Adrenal gland (tissue), 9 donors: ENCODE measurements at regions not wholly inside any gene's neighbourhood (a gene's known extent, or its start where the extent isn't known, plus 50 kb on each side); places are given as distances from the start of the nearest gene placed in this dataset.

Experiments
- DNase-seq, 7 donors: peaks; one replicate each; pipeline ENCODE4 v3.0.0-alpha.2; 2019 to 2020
- H3K27ac ChIP-seq, 5 donors: fragments of 200-600 bp; sonication (generic) in 4 of 5; 1 replicate in 3 of 5; 2 replicates in 2 of 5; pipeline versions ENCODE4 v1.5.1 to v1.8.0; 2016 to 2020; ENCODE audit warnings: mild to moderate bottlenecking in 1 of 5
- H3K27me3 ChIP-seq: fragments of 200-600 bp; 2 replicates; pipeline ENCODE4 v1.8.0; 2021
- H3K36me3 ChIP-seq, 2 donors: fragments of 200-600 bp; replicated peaks in 1 of 2; 1 replicate in 1 of 2; 2 replicates in 1 of 2; pipeline versions ENCODE4 v1.5.1 to v1.8.0; 2018 to 2022
- H3K4me1 ChIP-seq, 2 donors: fragments of 200-600 bp; replicated peaks in 1 of 2; 1 replicate in 1 of 2; 2 replicates in 1 of 2; pipeline versions ENCODE4 v1.5.1 to v1.8.0; 2018 to 2021
- H3K4me3 ChIP-seq, 4 donors: fragments of 200-600 bp; sonication (generic) in 3 of 4; one replicate each; pipeline ENCODE4 v1.5.1; 2016 to 2018
- H3K9me3 ChIP-seq, 3 donors: fragments of 200-600 bp; sonication (generic) in 1 of 3; replicated peaks in 1 of 3; 1 replicate in 2 of 3; 2 replicates in 1 of 3; pipeline versions ENCODE4 v1.5.1 to v1.8.0; 2016 to 2021
- POLR2A ChIP-seq, 2 donors: fragments of 450-650 bp; IDR thresholded peaks; one replicate each; pipeline ENCODE4 v1.6.1; 2017; ENCODE audit warnings: antibody characterized with exemption in 2 of 2, mild to moderate bottlenecking in 2 of 2, moderate library complexity in 1 of 2
- WGBS, 4 donors: extraction: QIAGEN DNeasy Blood & Tissue Kit in 2 of 4; methylation state at CpG; one replicate each; pipeline versions ENCODE4 v1.1.5 to v1.1.7; 2013 to 2017; 5-methylcytosine and 5-hydroxymethylcytosine counted together
- intact Hi-C, 2 donors: fragments of 100-400 bp; cut with DNase I; formaldehyde crosslinking; loops; one replicate each; pipeline versions ENCODE4 v1.14.1 to v1.15.0; 2022 to 2023
- TF ChIP-seq, protein P1 (sequence below), 6 experiments: fragments of 450-650 bp in 4 of 6; fragments of 200-600 bp in 2 of 6; sonication (generic) in 1 of 6; IDR thresholded peaks; 1 replicate in 5 of 6; 2 replicates in 1 of 6; pipeline versions ENCODE4 v1.5.1 to v1.8.0; 2016 to 2021; ENCODE audit warnings: antibody characterized with exemption in 6 of 6, mild to moderate bottlenecking in 2 of 6, moderate library complexity in 1 of 6
- donor health status: healthy with polysubstance abuse.
- donor health status: Bipolar disorder and iron deficiency.
- donor health status: DM: yes; HTN: yes; CAD: no.
- donor health status: DM: no; HTN: no; CAD: no.
- donor health status: DM: no; HTN: no; CAD: no.

GRCh38 chr3:120848503-120848902 is 59.5 kb upstream of the STXBP5L start:
- intact Hi-C loops, result no loop called here
- H3K36me3 ChIP-seq, result no peaks in the 10 kb centered on the region
- no peaks in the 10 kb centered on the region for H3K4me1 ChIP-seq
- no peak for DNase-seq
- no peak overlapping the region for H3K4me3 ChIP-seq
- H3K27ac ChIP-seq, result no peak overlapping the region
- H3K27me3 ChIP-seq, result no peaks in the 10 kb centered on the region
- TF ChIP-seq POLR2A (IDR thresholded peaks at IDR 0.05), result no peak
- TF ChIP-seq, protein P1, sequence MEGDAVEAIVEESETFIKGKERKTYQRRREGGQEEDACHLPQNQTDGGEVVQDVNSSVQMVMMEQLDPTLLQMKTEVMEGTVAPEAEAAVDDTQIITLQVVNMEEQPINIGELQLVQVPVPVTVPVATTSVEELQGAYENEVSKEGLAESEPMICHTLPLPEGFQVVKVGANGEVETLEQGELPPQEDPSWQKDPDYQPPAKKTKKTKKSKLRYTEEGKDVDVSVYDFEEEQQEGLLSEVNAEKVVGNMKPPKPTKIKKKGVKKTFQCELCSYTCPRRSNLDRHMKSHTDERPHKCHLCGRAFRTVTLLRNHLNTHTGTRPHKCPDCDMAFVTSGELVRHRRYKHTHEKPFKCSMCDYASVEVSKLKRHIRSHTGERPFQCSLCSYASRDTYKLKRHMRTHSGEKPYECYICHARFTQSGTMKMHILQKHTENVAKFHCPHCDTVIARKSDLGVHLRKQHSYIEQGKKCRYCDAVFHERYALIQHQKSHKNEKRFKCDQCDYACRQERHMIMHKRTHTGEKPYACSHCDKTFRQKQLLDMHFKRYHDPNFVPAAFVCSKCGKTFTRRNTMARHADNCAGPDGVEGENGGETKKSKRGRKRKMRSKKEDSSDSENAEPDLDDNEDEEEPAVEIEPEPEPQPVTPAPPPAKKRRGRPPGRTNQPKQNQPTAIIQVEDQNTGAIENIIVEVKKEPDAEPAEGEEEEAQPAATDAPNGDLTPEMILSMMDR (IDR thresholded peaks at IDR 0.05), result no peak
- 86 to 97% (median 90%) methylated on average over 2 of the region's 2 CpGs for WGBS, 4 donors
- no peaks in the 10 kb centered on the region for H3K9me3 ChIP-seq

DNA sequence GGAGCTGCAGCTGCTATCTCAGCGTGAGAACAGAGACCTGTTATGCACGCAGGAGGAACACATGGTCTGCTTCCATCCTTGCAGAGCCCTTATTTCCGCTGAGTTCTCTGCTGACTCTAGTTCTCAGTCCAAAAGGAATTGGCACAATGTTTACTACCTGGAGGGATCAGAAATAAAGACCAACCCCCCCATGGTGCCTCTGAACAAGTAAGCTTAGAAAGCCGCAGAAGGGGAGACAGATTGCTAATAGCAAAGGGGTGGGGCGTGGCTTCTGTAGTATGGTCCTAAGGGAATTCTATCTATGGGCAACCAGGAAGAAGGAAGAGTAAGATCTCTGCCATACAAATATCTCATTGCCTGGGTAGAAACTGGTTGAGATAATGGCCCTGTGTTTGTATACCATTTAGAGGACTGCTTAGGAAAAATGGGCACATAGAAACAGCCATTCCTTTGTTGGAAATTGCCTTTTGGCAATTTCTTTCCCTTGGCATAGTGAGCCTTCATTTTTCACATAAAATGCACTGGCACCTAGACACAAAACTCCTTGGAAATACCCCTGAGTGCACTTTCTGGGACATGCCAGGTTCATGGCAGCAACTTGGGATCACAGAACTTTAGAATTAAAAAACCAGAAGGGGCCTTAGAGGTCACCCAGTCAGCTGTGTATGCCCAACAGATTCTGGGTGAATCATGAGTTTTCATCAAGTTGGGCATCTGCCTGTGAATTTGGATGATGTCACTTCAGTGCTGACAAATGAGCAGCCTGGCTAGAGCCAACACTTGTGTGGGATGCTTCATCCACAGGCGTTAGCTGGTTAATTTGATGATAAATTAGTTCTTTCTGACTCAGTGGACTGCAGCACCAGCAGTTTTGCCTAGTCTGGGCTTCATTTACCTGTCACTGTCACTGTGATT is 57.4 kb upstream of the STXBP5L start:
- DNase-seq, result no peak
- Histone ChIP-seq H3K4me1 (no peaks in the 10 kb centered on the region), H3K36me3 (no peaks in the 10 kb centered on the region), H3K9me3 (no peaks in the 10 kb centered on the region), H3K4me3 (no peak overlapping the region), H3K27ac (no peak overlapping the region), H3K27me3 (no peaks in the 10 kb centered on the region)
- WGBS, 4 donors, result 69 to 75% (median 73%) methylated on average over 6 of the region's 6 CpGs
- TF ChIP-seq, protein P1 (IDR thresholded peaks at IDR 0.05), result no peak
- no peak for TF ChIP-seq POLR2A (IDR thresholded peaks at IDR 0.05)
- intact Hi-C loops, result no loop called here

DNA sequence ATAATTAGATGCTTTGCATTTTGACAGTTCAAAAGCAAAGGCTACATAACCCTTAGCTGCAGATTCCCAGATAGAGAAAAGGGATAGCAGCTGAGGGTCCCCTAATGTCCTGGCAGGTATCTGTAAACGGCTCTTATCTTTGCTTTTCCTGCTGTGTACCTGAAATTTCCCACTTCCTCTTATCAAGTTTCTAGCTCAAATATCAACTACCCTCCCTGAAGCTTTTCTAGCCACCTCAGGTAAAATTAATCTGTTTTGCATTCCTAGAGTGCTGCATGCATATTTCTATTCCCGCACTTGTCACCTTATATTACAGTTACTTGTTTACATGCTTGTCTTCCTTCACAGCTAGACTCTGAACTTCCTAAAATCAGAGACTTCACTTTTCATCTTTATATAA is 55.6 kb upstream of the STXBP5L start:
- H3K36me3 ChIP-seq, result no peaks in the 10 kb centered on the region
- no peak overlapping the region for H3K4me3 ChIP-seq
- no peaks in the 10 kb centered on the region for H3K9me3 ChIP-seq
- H3K4me1 ChIP-seq, result no peaks in the 10 kb centered on the region
- H3K27ac ChIP-seq, result no peak overlapping the region
- no peaks in the 10 kb centered on the region for H3K27me3 ChIP-seq
- WGBS, 4 donors, result 71 to 85% (median 75%) methylated on average over 2 of the region's 2 CpGs
- intact Hi-C loops, result no loop called here
- TF ChIP-seq, protein P1 (IDR thresholded peaks at IDR 0.05), result no peak
- no peak for TF ChIP-seq POLR2A (IDR thresholded peaks at IDR 0.05)
- DNase-seq, result no peak

DNA sequence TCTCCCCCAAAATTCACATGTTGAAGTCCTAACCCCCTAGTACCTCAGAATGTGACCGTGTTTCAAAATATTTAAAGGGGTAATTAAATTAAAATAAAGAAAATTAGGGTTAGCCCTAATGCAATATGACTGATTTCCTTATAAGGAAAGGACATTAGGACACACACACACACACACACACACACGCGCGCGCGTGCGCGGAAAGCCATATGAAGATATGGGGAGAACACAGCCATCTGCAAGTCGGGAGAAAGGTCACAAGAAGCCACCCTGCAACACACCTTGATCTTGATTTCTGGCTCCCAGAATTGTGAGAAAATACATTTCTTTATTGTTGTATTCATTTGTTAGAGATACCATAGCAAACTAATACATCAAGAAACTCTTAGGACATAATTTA is 54.6 kb upstream of the STXBP5L start:
- Histone ChIP-seq H3K4me1 (no peaks in the 10 kb centered on the region), H3K9me3 (no peaks in the 10 kb centered on the region), H3K27ac (no peak overlapping the region), H3K36me3 (no peaks in the 10 kb centered on the region), H3K4me3 (no peak overlapping the region), H3K27me3 (no peaks in the 10 kb centered on the region)
- 85 to 97% (median 93%) methylated on average over 9 of the region's 9 CpGs for WGBS, 4 donors
- intact Hi-C loops, result no loop called here
- no peak for TF ChIP-seq POLR2A (IDR thresholded peaks at IDR 0.05)
- TF ChIP-seq, protein P1 (IDR thresholded peaks at IDR 0.05), result no peak
- no peak for DNase-seq
